ENCODE measurements at regions not wholly inside any gene's neighbourhood (a gene's known extent, or its start where the extent isn't known, plus 50 kb on each side); places are given as distances from the start of the nearest gene placed in this dataset.

DNA sequence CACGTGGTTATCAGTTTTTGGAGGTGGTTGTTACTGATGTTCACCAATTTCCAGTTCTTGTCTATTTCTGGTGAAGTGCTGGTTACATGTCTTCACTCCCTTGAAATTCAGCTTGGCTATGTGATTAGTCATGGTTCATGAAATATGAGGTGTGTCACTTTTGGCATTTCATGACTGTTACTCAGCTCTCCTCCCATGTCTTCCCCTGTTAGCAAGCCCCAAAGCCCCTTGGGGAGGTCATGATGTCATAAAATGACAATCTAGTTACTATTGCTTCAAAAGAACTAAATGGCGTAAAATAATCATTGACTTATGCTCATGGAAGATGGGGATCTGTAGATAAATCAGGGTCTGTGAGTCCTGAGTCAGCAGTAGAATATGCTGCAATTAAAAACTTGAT is 425.1 kb downstream of the SETD4 start:
- no peak for DNase-seq

DNA sequence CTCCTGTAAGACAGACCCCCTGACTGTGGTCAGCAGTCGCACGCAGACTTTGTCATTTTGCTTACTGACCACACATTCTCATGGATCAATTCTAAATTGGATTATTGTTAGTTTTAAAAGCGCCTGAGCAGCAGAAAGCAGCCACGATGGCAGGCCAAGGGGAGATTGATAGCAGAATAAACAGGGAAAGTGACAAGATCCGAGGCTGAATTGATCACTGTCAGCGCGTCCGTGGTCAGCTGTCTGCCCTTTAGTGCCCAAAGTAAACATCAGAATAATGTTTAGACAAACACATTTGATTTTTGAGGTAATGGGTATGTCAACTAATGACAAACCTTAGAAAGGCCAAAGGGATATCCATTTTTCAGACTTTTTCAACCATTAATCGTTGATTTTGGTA is 426.8 kb downstream of the SETD4 start:
- no peak for DNase-seq

DNA sequence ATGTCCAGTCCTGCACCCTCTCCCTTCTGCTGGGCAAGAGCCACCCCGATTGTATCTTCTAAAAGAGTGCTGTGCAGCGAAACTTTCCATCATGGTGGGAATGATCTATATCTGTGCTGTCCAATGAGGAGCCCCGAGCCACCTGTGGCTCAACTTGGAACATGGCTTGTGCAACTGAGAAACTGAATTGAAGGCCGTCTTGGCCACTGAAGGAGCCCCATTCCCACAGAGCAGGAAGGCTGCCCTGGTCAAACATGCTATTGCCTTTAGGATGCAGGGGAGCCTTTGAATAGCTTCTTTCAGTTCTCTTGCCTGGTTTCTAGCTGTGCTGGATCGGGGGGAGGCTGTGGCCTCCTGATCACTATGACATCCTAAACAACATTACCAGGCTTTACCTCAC is 427.6 kb downstream of the SETD4 start:
- DNase-seq: no peak

DNA sequence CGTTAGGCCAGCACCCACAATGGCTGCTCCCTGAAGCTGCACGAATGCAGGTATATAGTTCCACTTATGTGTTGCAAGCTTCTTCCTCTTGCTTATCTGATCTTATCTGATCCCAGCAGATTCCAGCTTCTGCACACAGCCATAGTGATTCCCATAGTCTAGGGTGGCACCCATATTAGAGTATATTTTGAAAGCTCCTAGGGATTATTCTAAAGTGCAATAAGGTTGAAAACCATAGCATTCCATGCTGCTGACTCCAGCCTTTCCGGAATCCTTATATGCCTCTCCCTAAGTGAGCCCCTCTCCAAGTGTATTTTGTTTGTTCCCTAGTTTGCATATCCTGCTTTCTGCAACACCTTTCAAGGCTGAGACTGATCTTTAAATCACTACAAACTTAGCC is 432.0 kb downstream of the SETD4 start:
- no peak for DNase-seq

DNA sequence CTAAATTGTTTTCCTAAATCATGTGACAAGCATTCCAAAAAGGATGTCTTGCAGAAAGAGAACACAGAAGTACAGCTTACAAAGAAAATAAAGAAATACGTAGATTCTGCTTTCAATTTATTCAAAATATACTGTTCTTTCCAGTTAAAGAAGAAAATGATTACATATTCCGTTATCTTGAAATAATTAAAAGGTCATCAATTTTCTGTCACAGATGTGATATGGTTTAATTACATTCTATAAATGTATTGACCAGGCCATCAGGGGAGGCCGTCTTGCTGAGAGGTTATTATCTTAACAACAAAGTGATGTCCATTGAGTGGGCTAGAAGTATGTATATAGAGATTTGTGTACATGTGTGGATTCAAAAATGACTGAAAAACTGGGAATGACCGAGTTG is 432.9 kb downstream of the SETD4 start:
- DNase-seq: no peak

DNA sequence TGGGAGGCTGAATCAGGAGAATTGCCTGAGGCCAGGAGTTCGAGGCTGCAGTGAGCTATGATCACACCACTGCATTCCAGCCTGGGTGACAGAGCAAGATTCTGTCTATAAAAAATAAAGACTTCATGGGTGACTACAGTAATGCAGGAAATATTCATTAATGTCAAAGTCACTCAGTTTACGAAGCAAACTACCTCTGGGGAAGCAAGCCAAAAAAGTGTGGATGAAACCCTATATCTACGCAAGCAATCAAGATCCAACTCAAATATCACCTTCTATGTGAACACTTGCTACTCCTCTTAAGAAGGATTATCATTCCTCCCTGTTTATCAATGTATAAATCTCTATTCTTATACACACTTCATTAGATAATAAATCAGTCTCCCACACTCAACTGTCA is 434.8 kb downstream of the SETD4 start:
- no peak for DNase-seq

DNA sequence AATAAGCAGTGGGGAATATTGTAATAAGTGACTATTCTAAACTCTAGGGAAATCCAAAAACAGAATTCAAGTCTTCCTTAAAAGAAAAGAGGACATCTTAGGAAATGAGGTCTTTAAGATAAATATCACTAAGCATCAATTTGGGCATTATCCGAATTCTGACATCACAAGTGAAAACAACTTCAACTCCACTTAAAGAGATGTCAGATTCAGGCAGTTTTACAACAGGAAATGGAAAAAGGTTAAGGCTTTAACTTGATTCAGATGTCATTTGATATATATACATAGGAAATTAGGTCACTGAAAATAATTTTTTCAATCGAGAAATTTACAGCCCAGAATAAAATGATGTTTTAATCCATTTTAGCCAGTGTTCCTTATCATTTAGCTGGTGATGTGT is 435.4 kb downstream of the SETD4 start:
- DNase-seq: no peak

DNA sequence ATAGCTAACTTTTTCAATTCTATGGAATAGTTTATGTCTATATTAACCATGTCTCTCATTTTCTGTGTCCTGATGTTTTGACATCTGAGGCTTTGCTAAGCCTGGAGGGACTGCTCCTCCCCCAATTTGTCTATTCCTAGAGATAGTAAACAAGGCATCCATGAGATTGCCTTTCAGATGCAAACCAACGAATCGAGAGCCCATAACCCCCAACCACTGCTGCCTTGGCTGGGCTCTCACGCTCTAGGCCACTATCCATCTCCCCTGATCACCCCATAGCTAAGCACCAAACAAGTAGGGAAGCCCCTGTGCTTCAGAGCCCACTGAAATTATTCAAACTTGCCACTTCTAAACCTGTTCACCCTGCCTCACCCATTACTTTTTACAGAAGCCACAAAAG is 437.7 kb downstream of the SETD4 start:
- no peak for DNase-seq

DNA sequence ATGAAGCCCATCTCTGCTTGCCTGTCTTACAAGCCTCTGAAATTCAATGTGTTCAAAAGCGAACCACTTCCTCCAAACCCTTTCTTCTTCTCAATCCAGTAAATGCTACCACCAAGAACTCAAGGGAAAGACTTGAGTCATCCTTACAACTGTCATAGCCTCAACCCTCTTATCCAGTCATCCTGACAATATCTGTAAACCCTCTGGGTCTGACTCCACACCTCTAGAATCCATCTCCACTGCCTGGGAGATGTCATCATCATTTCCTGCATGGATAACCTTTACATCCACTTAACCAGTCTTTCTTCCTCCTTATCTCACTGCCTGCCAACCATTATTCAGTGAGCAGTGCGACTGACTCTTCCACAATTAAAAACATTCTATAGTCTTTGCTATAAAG is 441.1 kb downstream of the SETD4 start:
- DNase-seq: no peak

DNA sequence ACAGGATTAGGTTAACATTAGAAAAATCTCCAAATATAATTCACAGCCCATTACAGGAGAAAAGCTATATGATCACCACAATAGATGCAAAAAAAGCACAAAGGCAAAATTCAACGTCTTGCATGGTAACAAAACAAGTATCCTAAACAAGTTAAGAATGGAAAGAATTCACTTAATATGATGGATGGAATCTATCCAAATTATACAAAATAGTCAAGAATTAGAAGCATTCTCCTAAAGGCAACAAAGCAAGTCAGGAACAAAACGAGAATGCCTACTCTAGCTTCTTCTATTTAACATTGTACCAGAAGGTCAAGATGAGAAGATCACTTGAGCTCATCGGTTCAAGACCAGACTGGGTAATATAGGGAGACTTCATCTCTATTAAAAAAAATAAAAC is 442.8 kb downstream of the SETD4 start:
- no peak for DNase-seq

DNA sequence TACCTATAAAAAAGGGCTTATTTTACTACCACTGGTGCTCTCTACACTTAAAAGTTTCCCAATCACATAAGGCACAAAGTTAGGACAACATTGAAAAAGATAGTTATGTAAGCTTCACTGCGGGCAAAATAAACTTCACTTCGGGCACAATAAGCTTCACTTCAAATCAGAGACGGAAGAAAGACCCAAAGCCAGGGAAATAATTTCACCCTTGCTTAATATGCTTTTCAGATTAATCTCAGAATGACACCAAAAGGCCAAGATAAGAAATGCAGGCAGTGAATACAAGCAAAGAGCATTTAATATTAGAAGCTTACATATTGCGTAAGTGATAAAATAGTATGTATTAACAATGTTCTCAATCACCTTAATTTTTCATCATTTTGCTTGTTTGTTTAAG is 444.2 kb downstream of the SETD4 start:
- no peak for DNase-seq

DNA sequence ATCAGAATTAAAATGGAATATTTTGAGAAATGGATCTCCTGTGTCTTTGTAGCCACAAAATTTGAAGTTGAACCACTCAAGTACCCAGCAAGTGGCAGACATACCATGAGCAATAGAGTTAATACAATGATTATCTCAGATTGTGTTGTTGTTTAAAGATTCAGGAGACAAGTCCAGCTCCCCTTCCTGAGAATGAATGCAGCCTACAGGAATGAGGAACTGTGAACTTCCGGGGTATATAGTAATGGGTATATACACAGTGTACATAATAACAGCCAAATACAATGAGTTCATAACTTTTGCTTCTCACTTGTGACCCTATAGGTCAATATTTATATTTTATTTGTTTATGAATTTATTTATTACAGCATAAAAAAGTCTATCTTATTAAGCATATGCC is 445.0 kb downstream of the SETD4 start:
- DNase-seq: no peak

DNA sequence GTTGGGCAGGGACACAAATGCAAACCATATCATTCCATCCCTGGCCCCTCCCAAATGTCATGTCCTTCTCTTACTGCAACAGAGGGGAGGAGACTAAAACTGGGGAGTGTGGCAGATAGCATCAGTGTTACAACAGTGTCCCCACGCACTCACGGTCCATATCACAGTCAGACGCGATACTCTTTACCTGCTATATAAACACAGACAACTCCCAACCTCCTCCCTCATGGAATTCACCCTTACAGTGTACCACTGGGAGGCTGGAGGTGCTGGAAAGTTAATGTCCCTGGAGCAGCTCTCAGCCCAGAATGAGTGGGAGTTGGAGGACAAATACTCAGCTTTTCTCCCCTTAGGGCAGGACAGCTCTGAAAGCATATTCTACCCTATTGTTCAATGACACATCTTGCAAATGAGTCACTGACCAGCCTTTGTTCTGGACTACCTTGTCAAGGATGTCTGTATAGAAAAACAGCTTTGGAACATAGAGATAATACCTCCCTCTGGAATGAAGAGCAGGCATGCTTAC is 445.9 kb downstream of the SETD4 start:
- no peak for DNase-seq

DNA sequence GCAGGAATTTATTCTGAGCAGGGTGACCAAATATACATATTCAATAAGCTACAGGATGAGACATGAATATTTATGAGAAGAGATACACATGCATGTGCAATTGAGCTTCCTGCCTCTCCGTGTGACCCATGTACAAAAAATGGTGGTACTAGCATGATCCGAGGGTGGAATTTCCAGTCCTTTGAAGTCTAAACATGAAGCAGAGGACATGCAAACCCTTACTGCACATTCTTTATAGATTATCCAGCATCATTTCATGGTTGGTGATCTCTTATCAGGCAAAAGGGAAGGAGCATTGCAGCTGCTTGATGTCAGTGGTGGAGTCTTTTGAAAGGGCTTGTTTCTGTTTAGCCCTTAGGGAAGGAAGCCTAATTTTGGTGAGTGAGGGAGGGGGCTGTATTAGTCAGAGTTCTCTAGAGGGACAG is 448.6 kb downstream of the SETD4 start:
- no peak for DNase-seq

DNA sequence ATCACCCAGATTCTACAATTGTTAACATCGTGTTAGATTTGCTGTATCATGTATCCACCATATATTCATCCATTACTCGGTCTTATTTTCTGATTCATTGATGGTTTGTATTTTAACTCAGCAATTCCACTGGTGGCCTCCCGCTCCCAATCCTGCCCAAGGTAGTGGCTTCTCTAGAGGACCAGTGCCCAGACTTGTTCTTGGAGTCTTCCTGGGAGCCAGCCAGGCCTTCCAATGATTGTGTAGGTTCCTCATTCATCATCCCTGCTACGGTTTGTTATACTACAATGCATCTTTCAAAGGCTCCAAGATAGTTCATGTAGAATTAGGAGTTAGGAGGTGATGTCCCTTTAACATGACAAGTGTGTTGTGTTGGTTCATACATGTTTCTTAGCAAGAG is 451.1 kb downstream of the SETD4 start:
- no peak for DNase-seq

DNA sequence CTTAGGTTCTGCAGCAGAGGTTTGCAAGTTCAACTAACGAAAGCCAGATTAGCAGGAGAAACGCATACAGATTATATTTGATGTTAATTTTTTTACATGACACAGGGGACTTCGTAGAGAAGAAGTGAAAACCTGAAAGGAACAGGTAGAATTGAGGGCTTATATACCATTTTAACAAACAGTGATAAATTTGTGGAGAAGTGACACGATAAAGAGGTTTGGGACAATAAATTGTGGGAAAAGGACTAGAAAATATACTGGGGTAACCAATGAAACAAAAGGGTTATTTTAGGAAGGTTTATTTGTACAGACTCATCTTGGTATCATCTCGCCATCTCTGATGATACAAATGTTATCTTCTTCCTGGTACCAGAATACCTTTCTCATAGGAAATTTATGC is 452.9 kb downstream of the SETD4 start:
- no peak for DNase-seq

DNA sequence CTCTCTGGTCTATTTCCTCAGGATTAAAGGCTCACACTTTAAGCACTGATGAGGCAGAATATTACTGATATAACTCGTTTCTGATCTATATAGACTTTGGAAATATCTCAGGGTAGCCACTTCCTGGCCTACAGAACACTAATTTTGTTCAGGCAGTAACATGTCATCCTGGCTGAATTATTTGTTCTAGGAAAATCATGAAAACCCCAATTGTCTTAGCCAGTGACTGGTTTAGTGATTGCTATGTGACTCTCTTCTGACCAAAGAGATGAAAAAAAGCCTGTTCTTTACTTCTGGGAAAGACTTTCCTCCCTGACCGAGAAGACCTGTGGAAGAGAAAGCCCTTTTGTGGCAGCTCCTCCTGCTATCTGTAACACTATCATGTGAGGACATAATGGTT is 453.7 kb downstream of the SETD4 start:
- DNase-seq: no peak

DNA sequence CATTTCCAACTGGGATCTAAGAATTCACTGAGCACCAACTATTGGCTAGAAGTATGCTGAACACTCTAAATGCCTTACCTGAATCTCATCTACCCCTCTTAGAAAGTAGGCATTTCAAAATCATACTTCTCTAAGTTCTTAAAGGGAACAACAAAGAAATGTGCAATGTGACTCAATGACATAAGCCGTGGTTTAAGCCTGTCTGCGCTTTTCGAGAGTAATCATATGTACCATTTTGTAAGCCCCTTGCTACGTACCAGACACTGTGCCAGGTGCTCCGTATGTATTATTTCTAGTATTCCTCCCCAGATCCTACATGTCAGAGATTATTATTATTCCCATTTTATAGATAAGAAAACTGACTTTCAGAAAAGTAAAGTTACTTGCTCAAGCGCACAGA is 454.2 kb downstream of the SETD4 start:
- no peak for DNase-seq

DNA sequence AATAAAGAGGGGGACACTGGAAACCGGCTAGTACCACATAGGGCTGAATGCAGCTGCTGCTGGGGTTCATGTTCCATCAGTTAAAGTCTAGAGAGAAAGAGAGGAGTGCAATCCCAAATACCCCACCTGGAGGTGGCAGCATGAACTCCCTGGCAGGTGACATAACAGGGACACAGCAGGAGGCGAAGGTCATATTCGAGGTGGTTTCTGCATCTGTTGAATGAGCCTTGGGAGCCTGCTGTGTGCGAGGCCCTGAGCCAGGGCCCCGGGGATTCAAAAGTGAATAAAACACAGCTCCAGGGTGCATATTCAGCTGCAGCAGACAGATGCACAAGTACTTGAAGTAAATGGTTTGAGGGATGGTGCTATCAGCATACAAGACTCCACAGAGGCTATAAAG is 456.8 kb downstream of the SETD4 start:
- no peak for DNase-seq

DNA sequence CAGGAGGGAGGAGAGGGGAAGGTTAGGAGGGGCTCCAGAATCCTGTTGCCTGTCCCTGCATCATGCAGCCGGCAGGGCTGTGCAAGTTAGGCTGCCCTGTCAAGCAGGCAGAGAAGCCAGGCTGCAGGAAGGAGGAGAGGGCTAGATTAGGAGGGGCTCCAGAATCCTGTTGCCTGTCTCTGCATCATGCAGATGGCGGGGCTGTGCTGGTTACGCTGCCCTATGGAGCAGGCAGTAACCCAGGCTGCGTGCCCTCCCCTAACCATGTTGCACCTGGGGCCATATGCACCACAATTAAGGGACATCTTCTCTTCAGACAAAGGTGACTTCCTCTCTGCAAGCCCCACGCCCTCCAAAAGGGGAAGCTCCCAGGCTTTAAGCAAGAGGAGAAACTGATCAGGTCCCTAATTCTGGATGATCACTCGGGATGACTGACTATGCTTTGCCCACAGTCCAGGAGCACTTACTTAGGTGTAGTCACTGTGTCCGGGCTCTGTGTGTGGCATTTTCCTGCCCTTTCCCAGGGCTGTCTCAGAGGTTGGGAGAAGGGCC is 457.4 kb downstream of the SETD4 start:
- no peak for DNase-seq

DNA sequence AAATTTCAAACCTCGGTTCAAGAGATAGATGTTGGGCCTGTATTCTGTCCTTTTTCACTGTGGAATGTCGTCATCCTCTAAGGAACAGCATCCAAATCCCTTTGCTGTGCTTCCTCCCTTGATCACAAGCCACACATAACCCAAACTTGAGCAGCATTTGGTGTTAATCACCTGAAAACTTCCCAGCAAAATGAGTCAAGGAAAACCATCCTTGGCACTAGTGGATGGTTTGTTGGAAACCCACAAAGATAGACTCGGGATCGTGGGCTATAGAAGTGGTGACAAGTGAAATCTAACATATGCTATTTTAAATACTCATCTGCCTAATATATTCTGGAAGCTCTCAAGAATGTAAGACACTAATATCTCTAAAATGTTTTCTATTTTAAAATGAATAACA is 459.1 kb downstream of the SETD4 start:
- no peak for DNase-seq

DNA sequence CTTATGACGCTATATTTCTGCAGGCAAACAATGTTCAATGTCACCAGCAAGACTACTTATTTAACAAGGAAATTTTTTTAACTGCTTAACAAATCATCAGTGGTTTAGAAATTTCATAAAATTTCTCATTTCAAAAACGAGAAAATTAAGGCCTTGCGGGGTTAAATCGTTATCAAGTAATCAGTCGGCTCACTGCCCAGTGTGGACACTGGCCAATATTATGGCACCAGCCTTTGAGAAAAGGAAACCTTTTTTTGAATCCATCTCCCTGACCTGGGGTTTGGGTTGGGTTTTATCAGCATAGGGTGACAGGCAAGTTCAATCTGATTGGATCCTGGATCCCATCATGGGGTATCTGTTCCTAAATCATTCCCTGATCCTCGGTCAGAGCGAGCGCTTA is 461.2 kb downstream of the SETD4 start:
- DNase-seq: no peak

DNA sequence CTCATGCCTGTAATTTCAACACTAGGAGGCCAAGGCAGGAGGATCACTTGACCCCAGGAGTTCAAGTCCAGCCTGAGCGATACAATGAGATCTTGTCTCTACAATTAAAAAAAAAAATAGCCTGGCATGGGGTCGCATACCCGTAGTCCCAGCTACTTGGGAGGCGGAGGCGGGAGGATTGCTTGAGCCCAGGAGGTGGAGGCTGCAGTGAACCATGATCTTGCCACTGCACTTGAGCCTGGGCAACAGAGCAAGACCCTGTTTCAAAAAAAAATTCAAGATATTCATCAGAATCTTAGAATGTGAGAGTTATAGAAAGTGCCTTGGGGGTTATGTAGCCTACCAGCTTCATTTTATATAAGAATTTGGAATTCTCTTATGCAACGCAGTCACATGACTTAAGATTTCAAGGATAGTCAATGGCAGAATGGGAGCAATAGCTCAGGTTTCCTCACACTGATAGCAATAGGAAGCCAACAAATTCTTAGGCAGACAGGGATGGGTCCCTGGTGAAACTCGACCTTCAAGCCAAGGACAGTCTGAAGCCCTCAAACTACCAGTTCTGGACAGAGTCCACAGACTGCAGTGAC is 462.5 kb downstream of the SETD4 start:
- no peak for DNase-seq

DNA sequence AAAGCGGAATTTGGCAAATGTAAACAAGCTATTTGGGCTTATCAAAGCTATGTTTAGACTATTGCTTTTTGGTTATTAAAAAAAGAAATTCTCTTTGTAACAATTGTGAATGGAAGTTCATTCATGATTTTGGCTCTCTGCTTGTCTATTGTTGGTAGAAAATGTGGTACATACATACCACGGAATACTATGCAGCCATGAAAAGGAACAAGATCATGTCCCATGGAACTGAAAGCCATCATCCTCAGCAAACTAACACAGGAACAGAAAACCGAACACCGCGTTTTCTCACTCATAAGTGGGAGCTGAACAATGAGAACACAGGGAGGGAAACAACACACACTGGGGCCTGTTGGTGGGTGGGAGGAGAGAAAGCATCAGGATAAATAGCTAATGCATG is 465.4 kb downstream of the SETD4 start:
- DNase-seq: no peak

DNA sequence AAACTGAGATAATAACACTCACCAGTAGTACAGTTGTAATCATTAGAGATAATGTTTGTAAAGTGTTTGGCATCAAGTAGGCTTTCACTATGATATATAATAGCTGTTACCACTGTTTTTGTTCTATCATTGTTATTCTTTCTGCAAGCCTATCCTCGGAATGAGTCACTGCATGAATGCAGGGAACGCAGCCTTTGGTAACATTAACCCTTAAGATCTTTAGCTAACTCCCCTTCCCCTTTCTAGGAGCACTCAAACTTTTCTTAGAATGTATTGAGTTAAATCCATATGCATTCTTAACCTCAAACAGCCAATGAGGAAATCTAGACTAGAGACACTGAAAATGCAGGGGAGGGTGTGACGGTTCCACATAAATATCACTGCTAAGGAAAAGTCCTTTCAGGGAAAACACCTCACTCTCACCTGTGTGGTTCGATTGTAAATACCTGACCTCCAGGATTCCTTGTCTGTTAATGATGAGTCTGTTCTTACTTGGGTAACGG is 467.3 kb downstream of the SETD4 start:
- no peak for DNase-seq

Data from activated CD4-positive, alpha-beta T cell treated with anti-CD3 and anti-CD28 coated beads, Interleukin-2, amount 50 U/mL, for 48 hours (primary cell).